GM23248 (cell line): ENCODE measurements at regions not wholly inside any gene's neighbourhood (a gene's known extent, or its start where the extent isn't known, plus 50 kb on each side); places are given as distances from the start of the nearest gene placed in this dataset.

Experiments
- EZH2 ChIP-seq: fragments of 200-600 bp; sonication (generic); IDR thresholded peaks from 2 replicates; pipeline ENCODE4 v1.6.1; 2018; ENCODE audit warnings: antibody characterized with exemption, mild to moderate bottlenecking; ENCODE audit not compliant: insufficient read depth, poor library complexity, severe bottlenecking
- EZH2phosphoT487 ChIP-seq: fragments of 200-600 bp; sonication (generic); IDR thresholded peaks from 2 replicates; pipeline ENCODE4 v1.6.1; 2018; ENCODE audit warnings: antibody characterized with exemption, moderate library complexity, mild to moderate bottlenecking, low read depth; ENCODE audit not compliant: insufficient read depth

DNA sequence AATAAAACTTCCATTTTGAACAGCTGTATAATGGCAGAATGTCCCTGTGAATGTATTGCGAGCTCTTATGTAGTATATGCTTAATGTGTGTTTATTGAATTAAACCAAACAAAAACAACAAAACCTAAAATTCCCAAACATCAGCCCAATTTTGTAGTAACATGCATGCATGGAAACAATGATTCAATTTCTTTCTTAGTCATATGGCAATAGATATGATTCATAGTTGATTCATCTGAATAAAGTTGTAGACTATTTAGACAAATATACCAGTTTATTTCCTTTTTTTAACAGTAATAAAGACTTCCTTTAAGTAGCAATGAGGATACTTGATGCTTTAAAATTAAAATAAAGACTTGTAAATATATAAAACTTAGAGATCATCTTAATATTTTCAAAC lies 670.6 kb downstream of the CD109 start:
- TF ChIP-seq EZH2phosphoT487 = no peak
- no peak for TF ChIP-seq EZH2
